ENCODE measurements at regions not wholly inside any gene's neighbourhood (a gene's known extent, or its start where the extent isn't known, plus 50 kb on each side); places are given as distances from the start of the nearest gene placed in this dataset.

DNA sequence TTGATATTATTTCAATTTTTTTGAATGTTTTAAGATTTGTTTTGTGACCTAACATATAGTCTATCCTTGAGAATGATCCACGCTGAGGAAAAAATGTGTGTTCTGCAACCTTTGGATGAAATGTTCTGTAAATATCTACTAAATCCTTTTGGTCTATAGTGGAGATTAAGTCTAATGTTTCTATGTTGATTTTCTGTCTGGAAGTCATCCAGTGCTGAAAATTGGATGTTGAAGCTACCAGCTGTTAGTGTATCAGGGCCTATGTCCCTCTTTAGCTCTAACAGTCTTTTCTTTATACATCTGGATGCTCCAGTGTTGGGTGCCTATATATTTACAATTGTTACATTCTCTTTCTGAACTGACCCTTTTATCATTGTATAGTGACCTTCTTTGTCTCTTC is 422.3 kb downstream of the TMEM232 start:
- no peaks in the 10 kb centered on the region for H3K9me3 ChIP-seq (ENCODE audit: control insufficient read depth in 1 of 2, insufficient read depth in 1 of 2, low read depth in 1 of 2, low read length in 2 of 2)
- intact Hi-C loops (cut with micrococcal nuclease), result no loop called here
- no peaks in the 10 kb centered on the region for H3K4me1 ChIP-seq (ENCODE audit: control insufficient read depth in 1 of 2, insufficient read depth in 2 of 2, low read length in 2 of 2)
- no peak overlapping the region for H3K9ac ChIP-seq (ENCODE audit: low read length)
- POLR2A ChIA-PET, result no interaction called here
- BruUV-seq (replicated peaks), result no TSS peak
- no peaks in the 10 kb centered on the region for H3K9me2 ChIP-seq (ENCODE audit: insufficient read depth)
- no peaks in the 10 kb centered on the region for H3K36me3 ChIP-seq (ENCODE audit: control insufficient read depth in 1 of 2, insufficient read depth in 2 of 2, low read length in 2 of 2)
- no peaks in the 10 kb centered on the region for H3K27me3 ChIP-seq (ENCODE audit: insufficient read depth, low read length)
- H2AFZ ChIP-seq (ENCODE audit: low read depth, low read length, poor library complexity, severe bottlenecking), result no peak overlapping the region
- no peak overlapping the region for H3K27ac ChIP-seq (ENCODE audit: low read depth, low read length)
- ATAC-seq (no peak), DNase-seq (ENCODE audit: low read depth, low spot score) (no peak)
- H3K4me3 ChIP-seq (replicated peaks in 1 of 2; ENCODE audit: low read depth in 1 of 2, low read length in 2 of 2), result no peak overlapping the region
- RAD21 ChIA-PET (ENCODE audit: low non-redundant PET in 1 of 2, low total read pairs in 2 of 2, uncharacterized antibody in 2 of 2, unreplicated experiment in 2 of 2), result no interaction called here
- no peaks in the 10 kb centered on the region for H4K20me1 ChIP-seq (ENCODE audit: insufficient read depth)
- TF ChIP-seq CBX3 (IDR thresholded peaks at IDR 0.05; ENCODE audit: low read depth), result no peak
- TF ChIP-seq YY1 (IDR thresholded peaks at IDR 0.05; ENCODE audit: extremely low read depth, insufficient replicate concordance, low read depth, low read length), result no peak
- no peak for TF ChIP-seq EGR1 (IDR thresholded peaks at IDR 0.05; ENCODE audit: low read depth)
- no peak for TF ChIP-seq ZNF274 (IDR thresholded peaks at IDR 0.05; ENCODE audit: low read depth, low read length)
- TF ChIP-seq SP1 (IDR thresholded peaks at IDR 0.05; ENCODE audit: low read depth), result no peak
- no peak for TF ChIP-seq ELF1 (IDR thresholded peaks at IDR 0.05; ENCODE audit: borderline replicate concordance, low read depth)
- TF ChIP-seq, protein P1, sequence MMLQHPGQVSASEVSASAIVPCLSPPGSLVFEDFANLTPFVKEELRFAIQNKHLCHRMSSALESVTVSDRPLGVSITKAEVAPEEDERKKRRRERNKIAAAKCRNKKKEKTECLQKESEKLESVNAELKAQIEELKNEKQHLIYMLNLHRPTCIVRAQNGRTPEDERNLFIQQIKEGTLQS (IDR thresholded peaks at IDR 0.05), result no peak
- TF ChIP-seq CEBPB (IDR thresholded peaks at IDR 0.05; ENCODE audit: low read depth), result no peak
- no peak for TF ChIP-seq SIN3A (IDR thresholded peaks at IDR 0.05; ENCODE audit: low read depth)
- TF ChIP-seq, protein P2, sequence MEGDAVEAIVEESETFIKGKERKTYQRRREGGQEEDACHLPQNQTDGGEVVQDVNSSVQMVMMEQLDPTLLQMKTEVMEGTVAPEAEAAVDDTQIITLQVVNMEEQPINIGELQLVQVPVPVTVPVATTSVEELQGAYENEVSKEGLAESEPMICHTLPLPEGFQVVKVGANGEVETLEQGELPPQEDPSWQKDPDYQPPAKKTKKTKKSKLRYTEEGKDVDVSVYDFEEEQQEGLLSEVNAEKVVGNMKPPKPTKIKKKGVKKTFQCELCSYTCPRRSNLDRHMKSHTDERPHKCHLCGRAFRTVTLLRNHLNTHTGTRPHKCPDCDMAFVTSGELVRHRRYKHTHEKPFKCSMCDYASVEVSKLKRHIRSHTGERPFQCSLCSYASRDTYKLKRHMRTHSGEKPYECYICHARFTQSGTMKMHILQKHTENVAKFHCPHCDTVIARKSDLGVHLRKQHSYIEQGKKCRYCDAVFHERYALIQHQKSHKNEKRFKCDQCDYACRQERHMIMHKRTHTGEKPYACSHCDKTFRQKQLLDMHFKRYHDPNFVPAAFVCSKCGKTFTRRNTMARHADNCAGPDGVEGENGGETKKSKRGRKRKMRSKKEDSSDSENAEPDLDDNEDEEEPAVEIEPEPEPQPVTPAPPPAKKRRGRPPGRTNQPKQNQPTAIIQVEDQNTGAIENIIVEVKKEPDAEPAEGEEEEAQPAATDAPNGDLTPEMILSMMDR (IDR thresholded peaks at IDR 0.05 in 2 of 3, conservative IDR thresholded peaks at IDR 0.05 in 1 of 3; ENCODE audit: borderline replicate concordance in 1 of 3, insufficient read depth in 1 of 3, low read depth in 2 of 3, low read length in 2 of 3), result no peak
- no peak for TF ChIP-seq ZFX (IDR thresholded peaks at IDR 0.05)
- no peak for TF ChIP-seq POLR2A (IDR thresholded peaks at IDR 0.05; ENCODE audit: borderline replicate concordance, extremely low read depth, insufficient read depth, insufficient read length)
- no peak for TF ChIP-seq JUND (IDR thresholded peaks at IDR 0.05)
- TF ChIP-seq TCF7L2 (IDR thresholded peaks at IDR 0.05; ENCODE audit: borderline replicate concordance, extremely low read depth, insufficient read depth, insufficient read length), result no peak
- TF ChIP-seq, protein P3, sequence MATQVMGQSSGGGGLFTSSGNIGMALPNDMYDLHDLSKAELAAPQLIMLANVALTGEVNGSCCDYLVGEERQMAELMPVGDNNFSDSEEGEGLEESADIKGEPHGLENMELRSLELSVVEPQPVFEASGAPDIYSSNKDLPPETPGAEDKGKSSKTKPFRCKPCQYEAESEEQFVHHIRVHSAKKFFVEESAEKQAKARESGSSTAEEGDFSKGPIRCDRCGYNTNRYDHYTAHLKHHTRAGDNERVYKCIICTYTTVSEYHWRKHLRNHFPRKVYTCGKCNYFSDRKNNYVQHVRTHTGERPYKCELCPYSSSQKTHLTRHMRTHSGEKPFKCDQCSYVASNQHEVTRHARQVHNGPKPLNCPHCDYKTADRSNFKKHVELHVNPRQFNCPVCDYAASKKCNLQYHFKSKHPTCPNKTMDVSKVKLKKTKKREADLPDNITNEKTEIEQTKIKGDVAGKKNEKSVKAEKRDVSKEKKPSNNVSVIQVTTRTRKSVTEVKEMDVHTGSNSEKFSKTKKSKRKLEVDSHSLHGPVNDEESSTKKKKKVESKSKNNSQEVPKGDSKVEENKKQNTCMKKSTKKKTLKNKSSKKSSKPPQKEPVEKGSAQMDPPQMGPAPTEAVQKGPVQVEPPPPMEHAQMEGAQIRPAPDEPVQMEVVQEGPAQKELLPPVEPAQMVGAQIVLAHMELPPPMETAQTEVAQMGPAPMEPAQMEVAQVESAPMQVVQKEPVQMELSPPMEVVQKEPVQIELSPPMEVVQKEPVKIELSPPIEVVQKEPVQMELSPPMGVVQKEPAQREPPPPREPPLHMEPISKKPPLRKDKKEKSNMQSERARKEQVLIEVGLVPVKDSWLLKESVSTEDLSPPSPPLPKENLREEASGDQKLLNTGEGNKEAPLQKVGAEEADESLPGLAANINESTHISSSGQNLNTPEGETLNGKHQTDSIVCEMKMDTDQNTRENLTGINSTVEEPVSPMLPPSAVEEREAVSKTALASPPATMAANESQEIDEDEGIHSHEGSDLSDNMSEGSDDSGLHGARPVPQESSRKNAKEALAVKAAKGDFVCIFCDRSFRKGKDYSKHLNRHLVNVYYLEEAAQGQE (IDR thresholded peaks at IDR 0.05; ENCODE audit: low read depth), result no peak
- TF ChIP-seq, protein P4, sequence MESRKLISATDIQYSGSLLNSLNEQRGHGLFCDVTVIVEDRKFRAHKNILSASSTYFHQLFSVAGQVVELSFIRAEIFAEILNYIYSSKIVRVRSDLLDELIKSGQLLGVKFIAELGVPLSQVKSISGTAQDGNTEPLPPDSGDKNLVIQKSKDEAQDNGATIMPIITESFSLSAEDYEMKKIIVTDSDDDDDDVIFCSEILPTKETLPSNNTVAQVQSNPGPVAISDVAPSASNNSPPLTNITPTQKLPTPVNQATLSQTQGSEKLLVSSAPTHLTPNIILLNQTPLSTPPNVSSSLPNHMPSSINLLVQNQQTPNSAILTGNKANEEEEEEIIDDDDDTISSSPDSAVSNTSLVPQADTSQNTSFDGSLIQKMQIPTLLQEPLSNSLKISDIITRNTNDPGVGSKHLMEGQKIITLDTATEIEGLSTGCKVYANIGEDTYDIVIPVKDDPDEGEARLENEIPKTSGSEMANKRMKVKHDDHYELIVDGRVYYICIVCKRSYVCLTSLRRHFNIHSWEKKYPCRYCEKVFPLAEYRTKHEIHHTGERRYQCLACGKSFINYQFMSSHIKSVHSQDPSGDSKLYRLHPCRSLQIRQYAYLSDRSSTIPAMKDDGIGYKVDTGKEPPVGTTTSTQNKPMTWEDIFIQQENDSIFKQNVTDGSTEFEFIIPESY (IDR thresholded peaks at IDR 0.05; ENCODE audit: extremely low read depth, insufficient replicate concordance, low read length), result no peak
- no peak for TF ChIP-seq SRF (IDR thresholded peaks at IDR 0.05; ENCODE audit: low read depth)
- no peak for TF ChIP-seq POLR2AphosphoS5 (IDR thresholded peaks at IDR 0.05; ENCODE audit: low read depth, low read length)
- no peak for TF ChIP-seq EZH2 (IDR thresholded peaks at IDR 0.05)
- CTCF ChIA-PET, result no interaction called here
- H3K4me2 ChIP-seq (ENCODE audit: low read length), result no peak overlapping the region
- H3K79me2 ChIP-seq (ENCODE audit: insufficient read depth, low read length), result no peaks in the 10 kb centered on the region
